HG03039 (cell line): ENCODE measurements at regions not wholly inside any gene's neighbourhood (a gene's known extent, or its start where the extent isn't known, plus 50 kb on each side); places are given as distances from the start of the nearest gene placed in this dataset.

Experiments
- ATAC-seq: cut with Tn5 transposase; IDR thresholded peaks from one replicate; pipeline ENCODE4 v1.9.1; 2021; ENCODE audit warnings: mild to moderate bottlenecking, moderate library complexity; ENCODE audit not compliant: unreplicated experiment

- ATAC-seq: no peak
These were observed 207.1 kb upstream of the ZC3H12A start for GRCh38 chr1:37267111-37267835.

- no peak for ATAC-seq
These were observed 203.7 kb upstream of the ZC3H12A start for GRCh38 chr1:37270639-37271038.

GRCh38 chr1:37272626-37273025 is 201.8 kb upstream of the ZC3H12A start:
- ATAC-seq: no peak

- no peak for ATAC-seq
These were observed 199.9 kb upstream of the ZC3H12A start for GRCh38 chr1:37274486-37274885.

- ATAC-seq: no peak
These were observed 199.3 kb upstream of the ZC3H12A start for GRCh38 chr1:37274938-37275631.

- no peak for ATAC-seq
These were observed 197.0 kb upstream of the ZC3H12A start for GRCh38 chr1:37277366-37277765.

GRCh38 chr1:37281354-37281753 is 193.0 kb upstream of the ZC3H12A start:
- no peak for ATAC-seq

GRCh38 chr1:37282764-37283163 is 191.6 kb upstream of the ZC3H12A start:
- no peak for ATAC-seq

- ATAC-seq: no peak
These were observed 190.3 kb upstream of the ZC3H12A start for GRCh38 chr1:37284053-37284452.

- ATAC-seq: no peak
These were observed 187.5 kb upstream of the ZC3H12A start for GRCh38 chr1:37286881-37287280.

GRCh38 chr1:37288900-37289299 is 185.5 kb upstream of the ZC3H12A start:
- peak; percentile 94 for ATAC-seq

- ATAC-seq: no peak
These were observed 183.7 kb upstream of the ZC3H12A start for GRCh38 chr1:37290718-37291117.

- no peak for ATAC-seq
These were observed 181.6 kb upstream of the ZC3H12A start for GRCh38 chr1:37292789-37293188.

- no peak for ATAC-seq
These were observed 180.3 kb upstream of the ZC3H12A start for GRCh38 chr1:37294096-37294495.

GRCh38 chr1:37294529-37294928 is 179.9 kb upstream of the ZC3H12A start:
- no peak for ATAC-seq

GRCh38 chr1:37298769-37299168 is 175.6 kb upstream of the ZC3H12A start:
- ATAC-seq: no peak

GRCh38 chr1:37299216-37299615 is 175.2 kb upstream of the ZC3H12A start:
- no peak for ATAC-seq

GRCh38 chr1:37303884-37304574 is 170.4 kb upstream of the ZC3H12A start:
- no peak for ATAC-seq

GRCh38 chr1:37305108-37305507 is 169.3 kb upstream of the ZC3H12A start:
- no peak for ATAC-seq

GRCh38 chr1:37305841-37306240 is 168.5 kb upstream of the ZC3H12A start:
- ATAC-seq: no peak

GRCh38 chr1:37306461-37306860 is 167.9 kb upstream of the ZC3H12A start:
- no peak for ATAC-seq

GRCh38 chr1:37306871-37307270 is 167.5 kb upstream of the ZC3H12A start:
- ATAC-seq: no peak
